GM12878 (cell line): ENCODE measurements at regions not wholly inside any gene's neighbourhood (a gene's known extent, or its start where the extent isn't known, plus 50 kb on each side); places are given as distances from the start of the nearest gene placed in this dataset.

Experiments
- ATAC-seq: fragments of 200-7000 bp; cut with Tn5 transposase; 3 replicates; pipeline ENCODE4 v1.9.1; 2020; ENCODE audit warnings: mild to moderate bottlenecking, moderate library complexity
- BruUV-seq: library from RNA; stranded (reverse); fragments of 400-500 nt; replicated peaks from 2 replicates; lab custom pipeline; 2021; lab: Mats Ljungman, UMichigan
- CTCF ChIA-PET: fragments of 300-600 bp; sonication (Branson Sonifier 250); formaldehyde crosslinking; extraction: SDS; loops from one replicate; lab custom pipeline; 2021; ENCODE audit warnings: inconsistent platforms; lab: Yijun Ruan, JAX
- POLR2A ChIA-PET: fragments of 350-600 bp; formaldehyde crosslinking; extraction: SDS; loops from one replicate; lab custom pipeline; 2021; ENCODE audit warnings: inconsistent platforms; lab: Charles Lee
- RAD21 ChIA-PET: fragments of 300-600 bp; sonication (Branson Sonifier 250); formaldehyde crosslinking; loops from one replicate; lab custom pipeline; 2023; ENCODE audit warnings: antibody characterized with exemption; ENCODE audit not compliant: unreplicated experiment; lab: Charles Lee
- SMC1A ChIA-PET: fragments of 300-600 bp; sonication (Branson Sonifier 250); formaldehyde crosslinking; loops from one replicate; lab custom pipeline; 2023; ENCODE audit not compliant: unreplicated experiment, uncharacterized antibody; lab: Charles Lee
- DNase-seq: peaks from one replicate; pipeline ENCODE4 v3.0.0-alpha.2; 2011; ENCODE audit warnings: low read depth, low spot score
- FAIRE-seq: peaks from 3 replicates; lab custom pipeline; 2011; peaks lifted over from hg19 to GRCh38; lab: Jason Lieb, UNC
- H2AFZ ChIP-seq: 2 replicates; pipeline ENCODE4 v1.6.0; 2011; ENCODE audit warnings: low read depth, low read length, control low read depth; ENCODE audit not compliant: control insufficient read depth
- H3K27ac ChIP-seq: 2 replicates; pipeline ENCODE4 v1.5.1; 2011; ENCODE audit warnings: control low read depth; ENCODE audit not compliant: control insufficient read depth, insufficient read depth
- H3K27me3 ChIP-seq, 2 experiments: replicated peaks in 1 of 2; 2 replicates each; pipeline versions ENCODE4 v1.6.0 to v1.6.1; 2011; ENCODE audit warnings: low read length in 1 of 2; ENCODE audit not compliant: control insufficient read depth in 2 of 2, insufficient read depth in 2 of 2
- H3K36me3 ChIP-seq, 2 experiments: 2 replicates each; pipeline ENCODE4 v1.5.1; 2011; ENCODE audit warnings: low read length in 1 of 2; ENCODE audit not compliant: control insufficient read depth in 2 of 2, insufficient read depth in 2 of 2
- H3K4me1 ChIP-seq: 2 replicates; pipeline ENCODE4 v1.6.1; 2011; ENCODE audit warnings: mild to moderate bottlenecking, low read length, moderate library complexity, mixed read lengths; ENCODE audit not compliant: control insufficient read depth, insufficient read depth
- H3K4me2 ChIP-seq: 2 replicates; pipeline ENCODE4 v1.6.0; 2011; ENCODE audit warnings: control low read depth; ENCODE audit not compliant: control insufficient read depth, insufficient read depth
- H3K4me3 ChIP-seq: fragments of 200-600 bp; sonication (generic); 2 replicates; pipeline ENCODE4 v1.5.1; 2016
- H3K79me2 ChIP-seq: 2 replicates; pipeline ENCODE4 v1.6.0; 2011; ENCODE audit warnings: low read length; ENCODE audit not compliant: control insufficient read depth, insufficient read depth
- H3K9ac ChIP-seq: 2 replicates; pipeline ENCODE4 v1.8.0; 2011; ENCODE audit warnings: low read length, control low read depth, mixed read lengths; ENCODE audit not compliant: control insufficient read depth, insufficient read depth
- H3K9me3 ChIP-seq: replicated peaks from 3 replicates; pipeline ENCODE4 v1.5.1; 2011; ENCODE audit warnings: mild to moderate bottlenecking, low read length; ENCODE audit not compliant: control insufficient read depth, insufficient read depth
- H4K20me1 ChIP-seq: 2 replicates; pipeline ENCODE4 v1.6.0; 2011; ENCODE audit not compliant: control insufficient read depth, insufficient read depth
- ATF7 ChIP-seq: fragments of 450-650 bp; IDR thresholded peaks from 2 replicates; pipeline ENCODE4 v1.6.1; 2016; ENCODE audit warnings: low read depth, mild to moderate bottlenecking
- CEBPB ChIP-seq, 2 experiments: fragments of 150-350 bp in 1 of 2; IDR thresholded peaks; 2 replicates each; pipeline ENCODE4 v1.6.1; 2012 to 2014; ENCODE audit warnings: low read depth in 2 of 2, low read length in 2 of 2, borderline replicate concordance in 1 of 2, inconsistent platforms in 1 of 2
- FOXK2 ChIP-seq: fragments of 450-650 bp; IDR thresholded peaks from 2 replicates; pipeline ENCODE4 v1.6.1; 2017; ENCODE audit warnings: mild to moderate bottlenecking, moderate library complexity
- JUNB ChIP-seq: IDR thresholded peaks from 2 replicates; pipeline ENCODE4 v1.6.1; 2016; ENCODE audit warnings: antibody characterized with exemption, mild to moderate bottlenecking
- MAX ChIP-seq: IDR thresholded peaks from 2 replicates; pipeline ENCODE4 v1.6.1; 2012; ENCODE audit warnings: low read depth, low read length, improper control_type of control experiment
- MXI1 ChIP-seq: fragments of 150-350 bp; IDR thresholded peaks from 2 replicates; pipeline ENCODE4 v1.6.1; 2011; ENCODE audit warnings: low read depth, mild to moderate bottlenecking, inconsistent platforms, low read length, improper control_type of control experiment
- RAD21 ChIP-seq: IDR thresholded peaks from 2 replicates; pipeline ENCODE4 v1.6.1; 2011; ENCODE audit warnings: mild to moderate bottlenecking, low read depth, low read length, moderate library complexity; ENCODE audit not compliant: insufficient read depth
- SMAD5 ChIP-seq: IDR thresholded peaks from 2 replicates; pipeline ENCODE4 v1.6.1; 2016; ENCODE audit warnings: antibody characterized with exemption, low read depth
- SP1 ChIP-seq: IDR thresholded peaks from one replicate; pipeline ENCODE4 v1.6.1; 2011; ENCODE audit warnings: low read depth, low read length
- TBL1XR1 ChIP-seq: IDR thresholded peaks from 2 replicates; pipeline ENCODE4 v1.6.1; 2012; ENCODE audit warnings: low read depth, low read length, improper control_type of control experiment
- WGBS: methylation state at CpG from one replicate; pipeline ENCODE4 v1.1.6; 2016; ENCODE audit warnings: low lambda C conversion rate; ENCODE audit not compliant: insufficient replicate concordance, insufficient coverage; ENCODE audit errors: missing lambda C conversion rate; 5-methylcytosine and 5-hydroxymethylcytosine counted together
- in situ Hi-C: fragments of 300-500 bp; cut with MboI; formaldehyde crosslinking; loops from 9 replicates; pipeline ENCODE4 v1.14.3; 2018; ENCODE audit warnings: mixed read lengths
- intact Hi-C: fragments of 100-400 bp; cut with micrococcal nuclease; formaldehyde crosslinking; loops from one replicate; pipeline ENCODE4 v1.14.2; 2022; ENCODE audit not compliant: unreplicated experiment
- TF ChIP-seq, protein P1 (sequence below): IDR thresholded peaks from 2 replicates; pipeline ENCODE4 v1.6.1; 2012; ENCODE audit warnings: low read depth, low read length, improper control_type of control experiment
- TF ChIP-seq, protein P2 (sequence below): IDR thresholded peaks from 2 replicates; pipeline ENCODE4 v1.6.1; 2011; ENCODE audit warnings: low read depth, mild to moderate bottlenecking, low read length, moderate library complexity, borderline replicate concordance; ENCODE audit errors: extremely low read depth
- TF ChIP-seq, protein P3 (sequence below): fragments of 450-650 bp; conservative IDR thresholded peaks from 2 replicates; pipeline ENCODE4 v1.6.1; 2017; ENCODE audit warnings: mild to moderate bottlenecking, moderate library complexity
- TF ChIP-seq, protein P4 (sequence below): IDR thresholded peaks from 2 replicates; pipeline ENCODE4 v1.6.1; 2011; ENCODE audit warnings: low read depth, low read length, improper control_type of control experiment, borderline replicate concordance

DNA sequence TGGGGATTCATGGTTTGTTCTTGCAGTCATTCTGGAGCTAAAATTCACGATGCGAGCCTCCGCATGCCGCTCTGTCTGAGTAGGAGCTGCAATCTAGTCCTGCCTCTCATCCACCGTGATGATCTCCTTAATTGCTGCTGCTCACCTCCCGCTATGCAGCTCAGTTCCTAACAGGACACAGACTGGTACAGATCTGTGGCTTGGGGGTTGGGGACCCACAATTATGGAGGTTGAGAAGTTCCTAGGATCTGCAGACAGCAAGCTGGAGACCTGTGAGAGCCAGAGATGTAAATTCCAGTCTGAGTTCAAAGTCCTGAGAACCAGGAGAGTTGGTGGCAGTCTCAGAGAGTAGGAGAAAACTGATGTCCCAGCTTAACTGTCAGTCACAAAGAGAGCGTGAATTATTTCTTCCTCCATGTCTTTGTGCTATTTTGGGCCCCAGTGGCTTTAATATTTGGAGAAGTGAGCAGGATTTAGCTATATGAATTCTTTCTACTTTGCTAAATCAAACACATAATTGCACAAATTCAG is 378.7 kb upstream of the MAN1A1 start:
- BruUV-seq, result no TSS peak
- DNase-seq (no peak), ATAC-seq (no peak; the same call in 2 of the 3 replicates), FAIRE-seq (no peak)
- POLR2A ChIA-PET, result no interaction called here
- H3K27ac ChIP-seq, result no peak overlapping the region
- 74% methylated on average over 7 of the region's 7 CpGs for WGBS
- no peaks in the 10 kb centered on the region for H4K20me1 ChIP-seq
- no peak overlapping the region for H3K4me2 ChIP-seq
- no peak overlapping the region for H3K4me3 ChIP-seq
- H3K4me1 ChIP-seq, result no peaks in the 10 kb centered on the region
- H3K79me2 ChIP-seq, result no peaks in the 10 kb centered on the region
- H3K9ac ChIP-seq, result no peak overlapping the region
- RAD21 ChIA-PET, result interaction anchor here (0.9 kb wide), 1 partner anchor 378 kb away, joined by 3 read pairs; no protein-coding TSS in a partner anchor
- in situ Hi-C loops, result no loop called here
- SMC1A ChIA-PET, result interaction anchor here (0.6 to 1.6 kb wide), 5 partner anchors 8 to 581 kb away, joined by 3 to 8 read pairs (median 4); no protein-coding TSS in a partner anchor
- no peaks in the 10 kb centered on the region for H3K36me3 ChIP-seq
- CTCF ChIA-PET, result interaction anchor here (1.0 to 2.2 kb wide), 2 partner anchors 8 to 14 kb away, joined by 3 to 8 read pairs; no protein-coding TSS in a partner anchor
- no peaks in the 10 kb centered on the region for H3K9me3 ChIP-seq
- H3K27me3 ChIP-seq, result no peaks in the 10 kb centered on the region
- TF ChIP-seq, protein P1, sequence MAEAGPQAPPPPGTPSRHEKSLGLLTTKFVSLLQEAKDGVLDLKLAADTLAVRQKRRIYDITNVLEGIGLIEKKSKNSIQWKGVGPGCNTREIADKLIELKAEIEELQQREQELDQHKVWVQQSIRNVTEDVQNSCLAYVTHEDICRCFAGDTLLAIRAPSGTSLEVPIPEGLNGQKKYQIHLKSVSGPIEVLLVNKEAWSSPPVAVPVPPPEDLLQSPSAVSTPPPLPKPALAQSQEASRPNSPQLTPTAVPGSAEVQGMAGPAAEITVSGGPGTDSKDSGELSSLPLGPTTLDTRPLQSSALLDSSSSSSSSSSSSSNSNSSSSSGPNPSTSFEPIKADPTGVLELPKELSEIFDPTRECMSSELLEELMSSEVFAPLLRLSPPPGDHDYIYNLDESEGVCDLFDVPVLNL, result no peak
- TF ChIP-seq, protein P2, sequence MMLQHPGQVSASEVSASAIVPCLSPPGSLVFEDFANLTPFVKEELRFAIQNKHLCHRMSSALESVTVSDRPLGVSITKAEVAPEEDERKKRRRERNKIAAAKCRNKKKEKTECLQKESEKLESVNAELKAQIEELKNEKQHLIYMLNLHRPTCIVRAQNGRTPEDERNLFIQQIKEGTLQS, result no peak
- TF ChIP-seq FOXK2 (no peak), CEBPB (IDR thresholded peaks at IDR 0.05; ENCODE audit: borderline replicate concordance in 1 of 2, low read depth in 2 of 2, low read length in 2 of 2) (no peak), SP1 (no peak), RAD21 (no peak), ATF7 (no peak), JUNB (no peak), SMAD5 (no peak), TBL1XR1 (no peak), MAX (no peak), MXI1 (no peak)
- TF ChIP-seq, protein P3, sequence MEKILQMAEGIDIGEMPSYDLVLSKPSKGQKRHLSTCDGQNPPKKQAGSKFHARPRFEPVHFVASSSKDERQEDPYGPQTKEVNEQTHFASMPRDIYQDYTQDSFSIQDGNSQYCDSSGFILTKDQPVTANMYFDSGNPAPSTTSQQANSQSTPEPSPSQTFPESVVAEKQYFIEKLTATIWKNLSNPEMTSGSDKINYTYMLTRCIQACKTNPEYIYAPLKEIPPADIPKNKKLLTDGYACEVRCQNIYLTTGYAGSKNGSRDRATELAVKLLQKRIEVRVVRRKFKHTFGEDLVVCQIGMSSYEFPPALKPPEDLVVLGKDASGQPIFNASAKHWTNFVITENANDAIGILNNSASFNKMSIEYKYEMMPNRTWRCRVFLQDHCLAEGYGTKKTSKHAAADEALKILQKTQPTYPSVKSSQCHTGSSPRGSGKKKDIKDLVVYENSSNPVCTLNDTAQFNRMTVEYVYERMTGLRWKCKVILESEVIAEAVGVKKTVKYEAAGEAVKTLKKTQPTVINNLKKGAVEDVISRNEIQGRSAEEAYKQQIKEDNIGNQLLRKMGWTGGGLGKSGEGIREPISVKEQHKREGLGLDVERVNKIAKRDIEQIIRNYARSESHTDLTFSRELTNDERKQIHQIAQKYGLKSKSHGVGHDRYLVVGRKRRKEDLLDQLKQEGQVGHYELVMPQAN, result no peak
- TF ChIP-seq, protein P4, sequence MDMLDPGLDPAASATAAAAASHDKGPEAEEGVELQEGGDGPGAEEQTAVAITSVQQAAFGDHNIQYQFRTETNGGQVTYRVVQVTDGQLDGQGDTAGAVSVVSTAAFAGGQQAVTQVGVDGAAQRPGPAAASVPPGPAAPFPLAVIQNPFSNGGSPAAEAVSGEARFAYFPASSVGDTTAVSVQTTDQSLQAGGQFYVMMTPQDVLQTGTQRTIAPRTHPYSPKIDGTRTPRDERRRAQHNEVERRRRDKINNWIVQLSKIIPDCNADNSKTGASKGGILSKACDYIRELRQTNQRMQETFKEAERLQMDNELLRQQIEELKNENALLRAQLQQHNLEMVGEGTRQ, result no peak
- intact Hi-C loops, result no loop called here
- H2AFZ ChIP-seq, result no peak overlapping the region
